GM13977 (cell line): ENCODE measurements at regions not wholly inside any gene's neighbourhood (a gene's known extent, or its start where the extent isn't known, plus 50 kb on each side); places are given as distances from the start of the nearest gene placed in this dataset.

Experiments
- DNase-seq: peaks from one replicate; pipeline ENCODE4 v3.0.0; 2012; ENCODE audit warnings: low spot score
- CTCF ChIP-seq: IDR thresholded peaks from 2 replicates; pipeline ENCODE4 v1.5.1; 2012; ENCODE audit warnings: mild to moderate bottlenecking, control low read depth; ENCODE audit not compliant: insufficient read depth; ENCODE audit errors: extremely low read depth, missing control alignments
- in situ Hi-C: fragments of 300-500 bp; cut with MboI; formaldehyde crosslinking; loops from one replicate; pipeline ENCODE4 v1.12.0; 2022; ENCODE audit warnings: low sequenced_read_pairs, low pct_unique_long_range_greater_than_20kb, mixed read lengths, inconsistent platforms; ENCODE audit not compliant: unreplicated experiment

- no peak for DNase-seq
- no peak for TF ChIP-seq CTCF
Observed at GRCh38 chr7:110007320-110008063, 1083.4 kb upstream of the LRRN3 start.

GRCh38 chr7:110010359-110010758 is 1080.6 kb upstream of the LRRN3 start:
- DNase-seq, result no peak
- in situ Hi-C loops, result no loop called here
- TF ChIP-seq CTCF, result no peak

More at GRCh38 chr7:110007320-110008063, 1083.4 kb upstream of the LRRN3 start:
- in situ Hi-C loops, result no loop called here

GRCh38 chr7:110017405-110017804 is 1073.5 kb upstream of the LRRN3 start:
- no peak for TF ChIP-seq CTCF
- no peak for DNase-seq
- in situ Hi-C loops, result no loop called here

GRCh38 chr7:110027385-110027784 is 1063.5 kb upstream of the LRRN3 start:
- DNase-seq, result no peak
- in situ Hi-C loops, result no loop called here
- no peak for TF ChIP-seq CTCF

GRCh38 chr7:110043519-110043918 is 1047.4 kb upstream of the LRRN3 start:
- in situ Hi-C loops, result no loop called here

GRCh38 chr7:110050785-110051184 is 1040.1 kb upstream of the LRRN3 start:
- no peak for DNase-seq
- in situ Hi-C loops, result no loop called here
- TF ChIP-seq CTCF, result no peak

More at GRCh38 chr7:110043519-110043918, 1047.4 kb upstream of the LRRN3 start:
- DNase-seq, result no peak
- no peak for TF ChIP-seq CTCF
